DMS114 treated with DMSO at 0.1 percent for 48 hours (cell line): ENCODE measurements at regions not wholly inside any gene's neighbourhood (a gene's known extent, or its start where the extent isn't known, plus 50 kb on each side); places are given as distances from the start of the nearest gene placed in this dataset.
A peak's percentile ranks its signal among the peaks of the same experiment; 100 is the strongest.

Source experiments
- DNase-seq: peaks from one replicate; lab custom pipeline; 2025; ENCODE audit not compliant: unreplicated experiment; lab: John Stamatoyannopoulos, UW

GRCh38 chr4:52231526-52231925 lies 180.4 kb downstream of the SPATA18 start:
- no peak for DNase-seq

- peak; percentile 22 for DNase-seq
Observed at GRCh38 chr4:52234561-52235440, 183.7 kb downstream of the SPATA18 start.

- no peak for DNase-seq
Observed at GRCh38 chr4:52235552-52236201, 184.6 kb downstream of the SPATA18 start.

GRCh38 chr4:52241916-52242315 lies 190.8 kb downstream of the SPATA18 start:
- no peak for DNase-seq

GRCh38 chr4:52243367-52243766 lies 192.3 kb downstream of the SPATA18 start:
- no peak for DNase-seq

- DNase-seq: no peak
Observed at GRCh38 chr4:52244103-52244775, 193.1 kb downstream of the SPATA18 start.

- DNase-seq: no peak
Observed at GRCh38 chr4:52244848-52245247, 193.7 kb downstream of the SPATA18 start.

GRCh38 chr4:52246827-52247226 lies 195.7 kb downstream of the SPATA18 start:
- no peak for DNase-seq

- no peak for DNase-seq
Observed at GRCh38 chr4:52247941-52248340, 196.8 kb downstream of the SPATA18 start.

GRCh38 chr4:52248820-52249219 lies 197.7 kb downstream of the SPATA18 start:
- no peak for DNase-seq

- no peak for DNase-seq
Observed at GRCh38 chr4:52249581-52249980, 198.5 kb downstream of the SPATA18 start.

GRCh38 chr4:52250154-52250553 lies 199.1 kb downstream of the SPATA18 start:
- no peak for DNase-seq

- no peak for DNase-seq
Observed at GRCh38 chr4:52251864-52252263, 200.8 kb downstream of the SPATA18 start.

GRCh38 chr4:52253025-52253424 lies 201.9 kb downstream of the SPATA18 start:
- DNase-seq: no peak

- no peak for DNase-seq
Observed at GRCh38 chr4:52256522-52256921, 205.4 kb downstream of the SPATA18 start.

GRCh38 chr4:52259978-52260377 lies 208.9 kb downstream of the SPATA18 start:
- DNase-seq: no peak

GRCh38 chr4:52260514-52261210 lies 209.6 kb downstream of the SPATA18 start:
- DNase-seq: no peak

- no peak for DNase-seq
Observed at GRCh38 chr4:52263607-52264006, 212.5 kb downstream of the SPATA18 start.

- DNase-seq: no peak
Observed at GRCh38 chr4:52265781-52266525, 214.8 kb downstream of the SPATA18 start.

- DNase-seq: no peak
Observed at GRCh38 chr4:52266537-52267137, 215.5 kb downstream of the SPATA18 start.
